ENCODE measurements at regions not wholly inside any gene's neighbourhood (a gene's known extent, or its start where the extent isn't known, plus 50 kb on each side); places are given as distances from the start of the nearest gene placed in this dataset.

- Histone ChIP-seq H3K27me3 (peaks cover 8% of the 10 kb centered on the region), H3K9me3 (no peaks in the 10 kb centered on the region), H3K4me3 (no peak overlapping the region), H3K4me1 (no peaks in the 10 kb centered on the region), H3K27ac (no peak overlapping the region), H3K36me3 (no peaks in the 10 kb centered on the region)
- peak; percentile 10 for ATAC-seq
- intact Hi-C loops (cut with DNase I): no loop called here
- TF ChIP-seq CTCF (IDR thresholded peaks at IDR 0.05): no peak
- no peak for DNase-seq
Observed at GRCh38 chr2:133862400-133862977, 294.2 kb upstream of the NCKAP5 start.

- H3K36me3 ChIP-seq: no peaks in the 10 kb centered on the region
- intact Hi-C loops (cut with DNase I): no loop called here
- no peak for TF ChIP-seq CTCF (IDR thresholded peaks at IDR 0.05)
- no peak for ATAC-seq
- no peaks in the 10 kb centered on the region for H3K4me1 ChIP-seq
- no peak overlapping the region for H3K4me3 ChIP-seq
- H3K27ac ChIP-seq: no peak overlapping the region
- H3K27me3 ChIP-seq: peaks cover 8% of the 10 kb centered on the region
- DNase-seq: no peak
- no peaks in the 10 kb centered on the region for H3K9me3 ChIP-seq
Observed at GRCh38 chr2:133863106-133863800, 295.0 kb upstream of the NCKAP5 start.

DNA sequence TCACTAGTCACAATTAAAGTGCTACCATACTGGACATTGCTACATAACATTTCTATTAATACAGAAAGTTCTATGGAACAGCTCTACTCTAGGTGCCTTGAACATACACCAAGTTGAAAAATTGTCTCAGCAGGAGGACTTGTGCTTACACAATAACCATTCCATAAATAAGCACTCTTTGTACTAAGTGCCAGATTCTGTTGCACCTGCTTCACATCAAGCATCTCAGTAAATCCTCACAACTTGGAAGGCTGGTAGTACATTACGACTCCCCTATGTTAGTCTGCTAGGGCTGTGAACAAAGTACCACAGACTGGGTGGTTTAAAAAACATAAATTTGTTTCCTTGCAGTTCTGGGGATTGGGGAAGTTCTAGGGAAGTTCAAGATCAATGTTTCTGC is 296.9 kb upstream of the NCKAP5 start:
- Histone ChIP-seq H3K4me3 (no peak overlapping the region), H3K36me3 (no peaks in the 10 kb centered on the region), H3K27me3 (peaks cover 8% of the 10 kb centered on the region), H3K9me3 (no peaks in the 10 kb centered on the region), H3K4me1 (no peaks in the 10 kb centered on the region), H3K27ac (no peak overlapping the region)
- ATAC-seq: no peak
- intact Hi-C loops (cut with DNase I): no loop called here
- DNase-seq: no peak
- no peak for TF ChIP-seq CTCF (IDR thresholded peaks at IDR 0.05)

GRCh38 chr2:133867166-133867565 is 298.9 kb upstream of the NCKAP5 start:
- Histone ChIP-seq H3K9me3 (no peaks in the 10 kb centered on the region), H3K4me3 (no peak overlapping the region), H3K4me1 (no peaks in the 10 kb centered on the region), H3K27me3 (peaks cover 8% of the 10 kb centered on the region), H3K36me3 (no peaks in the 10 kb centered on the region), H3K27ac (no peak overlapping the region)
- DNase-seq (no peak), ATAC-seq (no peak)
- no peak for TF ChIP-seq CTCF (IDR thresholded peaks at IDR 0.05)
- intact Hi-C loops (cut with DNase I): no loop called here

DNA sequence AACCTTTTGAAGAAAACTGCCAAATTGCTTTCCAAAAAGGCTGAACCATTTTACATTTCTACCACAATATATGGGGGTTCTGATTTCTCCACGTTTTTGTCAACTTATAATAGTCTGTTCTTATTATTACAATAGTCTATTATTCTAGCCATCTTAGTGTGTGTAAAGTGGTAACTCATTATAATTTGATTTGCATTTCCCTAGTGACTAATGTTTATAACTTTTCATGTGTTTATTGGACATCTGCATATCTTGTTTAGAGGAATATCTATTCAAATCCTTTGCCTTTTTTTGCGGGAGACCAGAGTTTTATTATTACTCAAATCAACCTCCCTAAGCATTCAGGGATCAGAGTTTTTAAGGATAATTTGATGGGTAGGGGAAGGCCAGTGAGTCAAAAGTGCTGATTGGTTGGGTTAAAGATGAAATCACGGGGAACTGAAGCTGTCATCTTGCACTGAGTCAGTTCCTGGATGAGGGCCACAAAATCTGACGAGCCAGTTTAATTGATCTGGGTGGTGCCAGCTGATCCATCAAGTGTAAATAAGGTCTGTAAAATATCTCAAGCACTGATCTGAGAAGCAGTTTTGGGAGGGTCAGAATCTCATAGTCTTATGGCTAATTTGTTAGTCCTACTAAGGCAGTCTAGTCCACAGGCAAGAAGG is 303.4 kb upstream of the NCKAP5 start:
- ATAC-seq (no peak), DNase-seq (no peak)
- Histone ChIP-seq H3K4me3 (no peak overlapping the region), H3K27me3 (peaks cover 2% of the 10 kb centered on the region), H3K36me3 (no peaks in the 10 kb centered on the region), H3K4me1 (no peaks in the 10 kb centered on the region), H3K9me3 (no peaks in the 10 kb centered on the region), H3K27ac (no peak overlapping the region)
- intact Hi-C loops (cut with DNase I): no loop called here
- TF ChIP-seq CTCF (IDR thresholded peaks at IDR 0.05): no peak
